Central memory CD8-positive, alpha-beta T cell (primary cell): ENCODE measurements at regions not wholly inside any gene's neighbourhood (a gene's known extent, or its start where the extent isn't known, plus 50 kb on each side); places are given as distances from the start of the nearest gene placed in this dataset.

ENCODE experiments used
- ATAC-seq: fragments of 150-1000 bp; cut with Tn5 transposase; replicated peaks from 2 replicates; pipeline ENCODE4 v1.10.0; 2022; ENCODE audit warnings: mild to moderate bottlenecking, moderate FRiP score, moderate number of reproducible peaks; ENCODE audit not compliant: poor library complexity, severe bottlenecking; ENCODE audit errors: extremely low read depth
- DNase-seq, 2 donors: peaks; one replicate each; pipeline ENCODE4 v3.0.0; 2021; ENCODE audit warnings: low spot score in 2 of 2
- H3K27ac Mint-ChIP-seq: one replicate; pipeline ENCODE4 v1.8.0; 2022; ENCODE audit warnings: low read depth, mild to moderate bottlenecking, moderate library complexity, mixed read lengths
- H3K27me3 Mint-ChIP-seq: one replicate; pipeline ENCODE4 v1.8.0; 2022; ENCODE audit warnings: mixed read lengths
- H3K36me3 Mint-ChIP-seq: one replicate; pipeline ENCODE4 v1.8.0; 2022; ENCODE audit warnings: mild to moderate bottlenecking, moderate library complexity, mixed read lengths; ENCODE audit not compliant: insufficient read depth
- H3K4me1 Mint-ChIP-seq: one replicate; pipeline ENCODE4 v1.8.0; 2022; ENCODE audit warnings: mixed read lengths
- H3K4me3 Mint-ChIP-seq: one replicate; pipeline ENCODE4 v1.8.0; 2022; ENCODE audit warnings: mild to moderate bottlenecking, moderate library complexity, mixed read lengths
- H3K9me3 Mint-ChIP-seq: one replicate; pipeline ENCODE4 v1.8.0; 2022; ENCODE audit warnings: mixed read lengths

- H3K27me3 Mint-ChIP-seq = peaks cover 24% of the 10 kb centered on the region
- no peaks in the 10 kb centered on the region for H3K4me1 Mint-ChIP-seq
- no peaks in the 10 kb centered on the region for H3K36me3 Mint-ChIP-seq
- no peak for ATAC-seq
- no peak overlapping the region for H3K4me3 Mint-ChIP-seq
- H3K9me3 Mint-ChIP-seq = peaks cover 6% of the 10 kb centered on the region
- H3K27ac Mint-ChIP-seq = no peak overlapping the region
- DNase-seq = no peak
Measured at GRCh38 chrX:794311-794710, 163.7 kb downstream of the SHOX start.

DNA sequence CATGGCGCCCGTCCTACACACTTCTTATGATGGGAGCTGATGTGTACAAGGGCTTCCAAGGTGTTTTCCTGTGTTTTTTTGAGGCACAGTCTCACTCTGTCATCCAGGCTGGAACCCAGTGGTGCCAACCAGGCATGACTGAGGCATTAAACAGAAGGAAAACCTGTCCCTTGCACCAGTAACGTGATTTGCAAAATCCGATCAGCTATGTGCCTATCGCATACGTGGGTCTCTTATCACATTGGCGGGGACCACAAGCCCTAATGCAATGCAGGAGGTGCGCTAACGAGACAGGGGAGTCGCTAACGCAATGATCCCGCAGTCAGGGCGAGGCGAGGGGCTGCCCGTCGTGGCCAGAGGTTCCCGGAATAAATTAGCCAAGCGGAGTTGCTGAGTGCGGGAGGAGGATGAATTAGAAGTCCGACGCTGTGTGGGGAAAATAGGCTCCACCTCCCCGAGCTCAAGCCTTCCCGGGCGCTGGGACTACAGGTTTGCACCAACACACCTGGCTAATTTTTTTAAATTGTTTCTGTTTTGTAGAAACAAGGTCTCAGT, 162.7 kb downstream of the SHOX start:
- Mint-ChIP-seq H3K4me3 (no peak overlapping the region), H3K27me3 (peaks cover 32% of the 10 kb centered on the region), H3K4me1 (no peaks in the 10 kb centered on the region), H3K36me3 (no peaks in the 10 kb centered on the region), H3K27ac (no peak overlapping the region), H3K9me3 (peaks cover 6% of the 10 kb centered on the region)
- DNase-seq (no peak), ATAC-seq (no peak)

GRCh38 chrX:791479-792034, 161.0 kb downstream of the SHOX start:
- Mint-ChIP-seq H3K36me3 (no peaks in the 10 kb centered on the region), H3K9me3 (peaks cover 6% of the 10 kb centered on the region), H3K4me3 (no peak overlapping the region), H3K27me3 (peaks cover 32% of the 10 kb centered on the region), H3K27ac (no peak overlapping the region), H3K4me1 (no peaks in the 10 kb centered on the region)
- DNase-seq (no peak), ATAC-seq (no peak)

DNA sequence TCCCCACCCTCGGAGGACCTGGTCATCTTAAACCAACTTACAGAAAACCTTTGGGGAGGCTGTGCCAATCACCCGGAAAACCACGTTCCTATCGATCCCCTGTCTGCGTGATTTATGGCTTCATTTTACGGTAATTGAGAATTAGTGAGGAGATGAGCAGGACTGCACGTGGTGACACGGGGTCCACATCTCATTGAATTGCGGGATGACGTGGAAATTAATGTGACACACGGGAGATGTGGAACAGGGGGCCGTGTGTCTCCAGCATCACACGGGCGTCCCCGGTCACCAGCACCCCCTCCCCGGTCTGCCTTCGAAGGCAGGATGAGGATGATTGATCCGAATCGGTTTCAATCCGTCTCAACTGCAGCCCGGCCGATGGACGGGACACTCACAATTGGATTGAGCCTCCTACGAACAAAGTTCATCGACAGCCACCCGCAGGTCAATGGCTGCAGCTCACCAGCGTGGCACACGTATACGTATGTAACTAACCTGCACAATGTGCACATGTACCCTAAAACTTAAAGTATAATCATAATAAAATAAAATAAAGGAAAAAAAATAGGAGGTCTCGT, 160.3 kb downstream of the SHOX start:
- DNase-seq (no peak), ATAC-seq (no peak)
- H3K27me3 Mint-ChIP-seq = peaks cover 32% of the 10 kb centered on the region
- H3K4me3 Mint-ChIP-seq = no peak overlapping the region
- H3K4me1 Mint-ChIP-seq = no peaks in the 10 kb centered on the region
- no peak overlapping the region for H3K27ac Mint-ChIP-seq
- H3K9me3 Mint-ChIP-seq = peaks cover 6% of the 10 kb centered on the region
- no peaks in the 10 kb centered on the region for H3K36me3 Mint-ChIP-seq

GRCh38 chrX:790041-790506, 159.5 kb downstream of the SHOX start:
- no peak overlapping the region for H3K27ac Mint-ChIP-seq

GRCh38 chrX:789096-789495, 158.5 kb downstream of the SHOX start:
- Mint-ChIP-seq H3K9me3 (peaks cover 13% of the 10 kb centered on the region), H3K36me3 (peaks cover 4% of the 10 kb centered on the region), H3K27me3 (peaks cover 32% of the 10 kb centered on the region), H3K4me1 (no peaks in the 10 kb centered on the region), H3K27ac (no peak overlapping the region), H3K4me3 (no peak overlapping the region)
- no peak for DNase-seq
- ATAC-seq = no peak

More at GRCh38 chrX:790041-790506, 159.5 kb downstream of the SHOX start:
- no peak for DNase-seq
- peaks cover 32% of the 10 kb centered on the region for H3K27me3 Mint-ChIP-seq
- no peaks in the 10 kb centered on the region for H3K4me1 Mint-ChIP-seq
- peaks cover 4% of the 10 kb centered on the region for H3K36me3 Mint-ChIP-seq
- peaks cover 14% of the 10 kb centered on the region for H3K9me3 Mint-ChIP-seq
- no peak for ATAC-seq
- no peak overlapping the region for H3K4me3 Mint-ChIP-seq

DNA sequence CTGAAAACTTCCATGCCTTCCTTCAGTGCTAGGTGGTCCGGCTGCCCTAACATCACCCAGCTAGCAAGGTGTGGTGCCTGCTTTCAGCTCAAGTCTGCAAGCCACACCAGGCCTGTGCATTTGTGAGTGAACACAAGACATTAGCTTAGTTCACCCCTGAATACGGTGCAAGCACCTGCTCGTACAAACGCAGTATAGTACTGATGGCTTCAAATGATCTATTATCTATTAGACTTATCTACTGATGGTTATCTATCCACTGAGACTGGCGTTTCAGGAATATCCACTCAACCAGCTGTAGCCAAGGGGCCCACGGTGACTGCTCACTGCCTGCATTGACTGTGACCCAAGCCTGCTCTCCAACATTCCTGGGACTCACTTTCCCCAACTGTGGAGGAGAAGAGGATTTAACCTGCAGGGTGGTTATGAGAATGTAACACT, 155.9 kb downstream of the SHOX start:
- peaks cover 29% of the 10 kb centered on the region for H3K27me3 Mint-ChIP-seq
- H3K27ac Mint-ChIP-seq = no peak overlapping the region
- peaks cover 10% of the 10 kb centered on the region for H3K9me3 Mint-ChIP-seq
- H3K36me3 Mint-ChIP-seq = peaks cover 4% of the 10 kb centered on the region
- ATAC-seq = no peak
- H3K4me1 Mint-ChIP-seq = no peaks in the 10 kb centered on the region
- no peak overlapping the region for H3K4me3 Mint-ChIP-seq
- no peak for DNase-seq

DNA sequence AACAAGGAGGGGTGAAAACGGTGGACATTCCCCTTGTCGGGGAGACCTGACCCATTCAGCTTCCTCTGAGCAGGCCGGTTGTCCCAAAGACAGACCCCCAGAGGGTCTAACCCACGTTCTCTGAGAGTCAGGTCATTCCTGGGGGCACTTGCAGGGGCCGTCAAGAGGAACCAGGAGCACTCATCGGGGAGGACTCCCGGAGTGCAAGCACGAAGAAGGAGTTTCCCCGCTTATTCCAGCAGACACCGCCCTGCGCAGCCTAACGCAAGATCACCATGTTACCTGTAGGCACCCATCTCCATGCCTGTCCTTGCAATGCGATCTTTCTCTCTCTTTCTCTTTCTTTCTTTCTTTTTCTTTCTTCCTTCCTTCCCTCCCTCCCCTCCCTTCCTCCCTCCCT, 154.2 kb downstream of the SHOX start:
- Mint-ChIP-seq H3K4me1 (no peaks in the 10 kb centered on the region), H3K36me3 (peaks cover 4% of the 10 kb centered on the region), H3K9me3 (peaks cover 17% of the 10 kb centered on the region), H3K27ac (no peak overlapping the region), H3K4me3 (no peak overlapping the region), H3K27me3 (peaks cover 13% of the 10 kb centered on the region)
- DNase-seq (no peak), ATAC-seq (no peak)

DNA sequence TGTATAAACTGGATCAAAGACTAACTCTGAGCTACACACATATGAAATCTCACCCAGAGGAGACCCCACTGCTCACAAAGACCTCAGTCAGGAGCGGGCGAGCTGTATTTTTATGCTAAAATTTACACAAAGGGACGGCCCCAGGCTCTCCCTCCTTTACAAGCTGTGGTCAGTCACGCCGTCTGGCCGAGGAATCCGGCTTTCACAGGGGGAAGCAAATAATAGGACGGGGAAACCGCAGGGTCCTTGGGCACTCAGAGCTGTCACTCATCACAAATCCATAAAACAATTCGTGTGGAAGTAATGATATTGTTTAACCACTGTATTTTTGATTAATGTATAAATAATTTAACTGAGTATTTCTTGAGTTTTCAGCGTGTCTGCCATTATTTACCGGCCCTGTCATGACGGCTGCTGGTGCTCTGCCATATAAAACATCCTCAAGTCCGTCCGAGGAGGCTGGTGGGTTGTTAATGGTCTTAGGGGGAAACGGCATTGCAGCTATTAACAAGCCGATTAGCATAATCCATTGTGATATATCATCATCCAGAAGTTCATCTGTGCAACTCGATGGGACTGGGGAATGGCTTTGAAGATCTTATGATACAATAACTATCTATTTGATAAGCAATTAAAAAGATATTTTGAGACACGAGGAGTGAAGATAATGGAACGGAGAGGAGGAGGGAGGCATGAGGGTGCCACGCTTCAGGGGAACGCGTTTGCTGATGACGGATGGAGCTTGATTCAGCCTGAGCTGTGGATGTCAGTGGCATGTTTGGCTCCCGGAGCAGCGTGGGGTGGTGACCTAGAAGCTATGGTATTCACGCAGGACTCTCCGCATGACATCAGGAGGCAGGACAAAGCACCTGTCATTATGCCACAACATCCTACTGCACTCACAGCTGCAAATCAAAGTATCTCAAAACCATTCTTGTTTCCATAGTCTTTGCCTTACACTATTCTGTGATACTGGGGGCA, 150.9 kb downstream of the SHOX start:
- peaks cover 27% of the 10 kb centered on the region for H3K9me3 Mint-ChIP-seq
- H3K4me3 Mint-ChIP-seq = no peak overlapping the region
- ATAC-seq (no peak), DNase-seq (no peak)
- peaks cover 4% of the 10 kb centered on the region for H3K36me3 Mint-ChIP-seq
- H3K27me3 Mint-ChIP-seq = no peaks in the 10 kb centered on the region
- no peaks in the 10 kb centered on the region for H3K4me1 Mint-ChIP-seq
- no peak overlapping the region for H3K27ac Mint-ChIP-seq

DNA sequence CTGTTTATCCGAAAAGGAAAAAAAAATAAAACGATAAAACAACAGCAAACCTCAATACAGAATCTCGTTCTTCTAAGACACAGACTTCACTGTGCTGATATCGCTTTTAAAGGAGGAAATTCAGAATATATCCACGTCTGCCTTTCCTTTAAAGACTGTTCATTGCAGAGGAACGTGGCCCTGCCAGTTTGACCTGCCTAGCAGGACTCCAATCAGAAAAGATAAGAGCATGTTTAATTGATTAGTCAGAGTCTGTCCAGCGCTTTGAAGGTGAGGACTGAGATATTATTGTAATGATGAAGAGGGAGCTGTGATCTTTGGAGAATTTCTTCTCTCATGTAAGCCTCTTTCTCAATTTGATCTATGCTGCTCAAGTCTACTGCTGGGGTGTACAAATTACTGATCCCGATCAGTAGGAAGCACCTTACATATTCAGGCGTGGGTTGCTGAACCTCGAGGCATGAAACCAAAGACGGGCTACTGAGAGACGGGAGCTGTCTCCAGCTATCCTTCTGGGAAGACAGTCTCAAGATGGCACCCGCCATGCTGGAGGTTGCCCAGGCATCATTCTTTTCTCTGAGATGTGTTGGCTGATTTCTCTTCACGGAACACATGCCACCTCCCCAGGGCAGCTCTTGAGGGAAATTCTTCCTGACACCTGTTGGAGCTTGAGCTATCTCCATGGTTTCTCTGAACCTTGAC, 146.1 kb downstream of the SHOX start:
- Mint-ChIP-seq H3K4me1 (no peaks in the 10 kb centered on the region), H3K27me3 (no peaks in the 10 kb centered on the region), H3K9me3 (peaks cover 24% of the 10 kb centered on the region), H3K36me3 (no peaks in the 10 kb centered on the region), H3K4me3 (no peak overlapping the region), H3K27ac (no peak overlapping the region)
- DNase-seq (no peak), ATAC-seq (no peak)

GRCh38 chrX:776061-776460, 145.5 kb downstream of the SHOX start:
- no peak overlapping the region for H3K4me3 Mint-ChIP-seq
- no peak overlapping the region for H3K27ac Mint-ChIP-seq
- no peaks in the 10 kb centered on the region for H3K27me3 Mint-ChIP-seq
- no peaks in the 10 kb centered on the region for H3K36me3 Mint-ChIP-seq
- ATAC-seq (no peak), DNase-seq (no peak)
- no peaks in the 10 kb centered on the region for H3K4me1 Mint-ChIP-seq
- H3K9me3 Mint-ChIP-seq = peaks cover 27% of the 10 kb centered on the region

DNA sequence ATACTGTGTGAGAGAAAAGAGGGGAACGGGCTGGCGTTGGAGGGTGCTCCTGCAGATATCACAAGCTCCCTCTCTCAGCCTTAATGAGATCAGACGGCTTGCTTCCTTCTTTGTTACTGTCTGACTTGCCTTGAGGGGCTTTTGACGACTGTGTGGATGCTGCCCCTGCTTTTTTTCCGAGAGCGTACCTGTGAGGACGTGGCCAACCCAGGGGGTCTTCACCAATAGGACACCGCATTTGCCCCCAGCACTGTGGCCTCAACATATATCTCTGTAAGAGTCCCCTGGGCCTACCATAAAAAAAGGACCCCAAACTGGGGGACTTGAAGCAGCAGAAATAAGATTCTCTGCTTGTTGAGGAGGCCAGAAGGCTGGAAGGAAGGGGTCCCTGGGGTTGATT, 143.9 kb downstream of the SHOX start:
- peaks cover 29% of the 10 kb centered on the region for H3K9me3 Mint-ChIP-seq
- no peaks in the 10 kb centered on the region for H3K36me3 Mint-ChIP-seq
- no peaks in the 10 kb centered on the region for H3K27me3 Mint-ChIP-seq
- H3K27ac Mint-ChIP-seq = no peak overlapping the region
- H3K4me3 Mint-ChIP-seq = no peak overlapping the region
- no peaks in the 10 kb centered on the region for H3K4me1 Mint-ChIP-seq
- DNase-seq = no peak
- no peak for ATAC-seq
